ENCODE measurements at regions not wholly inside any gene's neighbourhood (a gene's known extent, or its start where the extent isn't known, plus 50 kb on each side); places are given as distances from the start of the nearest gene placed in this dataset.

DNA sequence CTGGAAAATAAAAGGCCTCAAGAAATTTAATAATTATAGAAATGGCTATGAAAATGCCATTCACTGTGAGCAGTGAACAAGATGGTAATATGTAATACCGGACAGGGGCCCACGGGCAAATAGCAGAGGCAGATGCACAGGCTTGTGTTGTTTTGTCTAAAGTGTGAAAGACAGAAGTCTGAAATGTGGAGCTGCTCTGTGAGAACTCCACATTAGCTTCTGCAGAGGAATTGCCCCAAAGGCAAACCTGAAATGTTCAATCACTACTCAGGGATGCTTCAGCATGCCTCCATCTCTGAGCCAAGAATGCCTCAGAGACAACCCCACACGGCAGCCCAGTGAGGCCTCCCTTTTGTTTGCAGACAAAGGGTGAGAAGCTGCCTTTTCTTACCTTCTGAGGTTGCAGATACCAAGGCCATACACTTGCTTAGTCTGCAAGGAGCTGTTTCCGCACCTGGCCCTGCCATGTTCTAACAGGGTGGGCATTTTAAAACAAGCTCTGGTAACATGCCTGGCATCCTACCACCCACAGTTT lies 124.3 kb upstream of the CXCL14 start:
- Histone ChIP-seq H3K4me1 (ENCODE audit: control insufficient read depth, insufficient read depth, low read length) (no peaks in the 10 kb centered on the region), H4K20me1 (ENCODE audit: control insufficient read depth, insufficient read depth) (no peaks in the 10 kb centered on the region), H2AFZ (ENCODE audit: control insufficient read depth, low read depth, low read length) (no peak overlapping the region), H3K27me3 (replicated peaks in 1 of 2; ENCODE audit: control insufficient read depth in 2 of 2, insufficient read depth in 2 of 2, low read length in 1 of 2) (no peaks in the 10 kb centered on the region; a peak in 2 of 4 replicates), H3K27ac (ENCODE audit: control insufficient read depth, insufficient read depth) (no peak overlapping the region), H3K4me2 (ENCODE audit: control insufficient read depth, insufficient read depth) (no peak overlapping the region), H3K9ac (ENCODE audit: control insufficient read depth, insufficient read depth, low read length) (no peak overlapping the region), H3K9me3 (replicated peaks; ENCODE audit: control insufficient read depth, insufficient read depth, low read length) (no peaks in the 10 kb centered on the region), H3K4me3 (no peak overlapping the region), H3K79me2 (ENCODE audit: control insufficient read depth, insufficient read depth, low read length) (no peaks in the 10 kb centered on the region), H3K36me3 (ENCODE audit: control insufficient read depth in 2 of 2, insufficient read depth in 2 of 2, low read length in 1 of 2) (no peaks in the 10 kb centered on the region)
- FAIRE-seq, result no peak
- no TSS peak for BruUV-seq (replicated peaks)
- TF ChIP-seq ETV6 (conservative IDR thresholded peaks at IDR 0.05 in 1 of 2, IDR thresholded peaks at IDR 0.05 in 1 of 2; ENCODE audit: borderline replicate concordance in 1 of 2, low read depth in 1 of 2), result no peak
- no peak for TF ChIP-seq MTA2 (IDR thresholded peaks at IDR 0.05; ENCODE audit: low read depth)
- TF ChIP-seq, protein P1, sequence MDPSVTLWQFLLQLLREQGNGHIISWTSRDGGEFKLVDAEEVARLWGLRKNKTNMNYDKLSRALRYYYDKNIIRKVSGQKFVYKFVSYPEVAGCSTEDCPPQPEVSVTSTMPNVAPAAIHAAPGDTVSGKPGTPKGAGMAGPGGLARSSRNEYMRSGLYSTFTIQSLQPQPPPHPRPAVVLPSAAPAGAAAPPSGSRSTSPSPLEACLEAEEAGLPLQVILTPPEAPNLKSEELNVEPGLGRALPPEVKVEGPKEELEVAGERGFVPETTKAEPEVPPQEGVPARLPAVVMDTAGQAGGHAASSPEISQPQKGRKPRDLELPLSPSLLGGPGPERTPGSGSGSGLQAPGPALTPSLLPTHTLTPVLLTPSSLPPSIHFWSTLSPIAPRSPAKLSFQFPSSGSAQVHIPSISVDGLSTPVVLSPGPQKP (IDR thresholded peaks at IDR 0.05; ENCODE audit: low read depth, low read length), result no peak
- TF ChIP-seq CREB1 (IDR thresholded peaks at IDR 0.05; ENCODE audit: low read depth), result no peak
- TF ChIP-seq EP300 (IDR thresholded peaks at IDR 0.05; ENCODE audit: borderline replicate concordance in 1 of 2, control insufficient read depth in 1 of 2, low read depth in 2 of 2, low read length in 2 of 2), result no peak
- TF ChIP-seq, protein P2, sequence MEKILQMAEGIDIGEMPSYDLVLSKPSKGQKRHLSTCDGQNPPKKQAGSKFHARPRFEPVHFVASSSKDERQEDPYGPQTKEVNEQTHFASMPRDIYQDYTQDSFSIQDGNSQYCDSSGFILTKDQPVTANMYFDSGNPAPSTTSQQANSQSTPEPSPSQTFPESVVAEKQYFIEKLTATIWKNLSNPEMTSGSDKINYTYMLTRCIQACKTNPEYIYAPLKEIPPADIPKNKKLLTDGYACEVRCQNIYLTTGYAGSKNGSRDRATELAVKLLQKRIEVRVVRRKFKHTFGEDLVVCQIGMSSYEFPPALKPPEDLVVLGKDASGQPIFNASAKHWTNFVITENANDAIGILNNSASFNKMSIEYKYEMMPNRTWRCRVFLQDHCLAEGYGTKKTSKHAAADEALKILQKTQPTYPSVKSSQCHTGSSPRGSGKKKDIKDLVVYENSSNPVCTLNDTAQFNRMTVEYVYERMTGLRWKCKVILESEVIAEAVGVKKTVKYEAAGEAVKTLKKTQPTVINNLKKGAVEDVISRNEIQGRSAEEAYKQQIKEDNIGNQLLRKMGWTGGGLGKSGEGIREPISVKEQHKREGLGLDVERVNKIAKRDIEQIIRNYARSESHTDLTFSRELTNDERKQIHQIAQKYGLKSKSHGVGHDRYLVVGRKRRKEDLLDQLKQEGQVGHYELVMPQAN (conservative IDR thresholded peaks at IDR 0.05), result no peak
- TF ChIP-seq GABPA (IDR thresholded peaks at IDR 0.05; ENCODE audit: low read depth), result no peak
- TF ChIP-seq, protein P3, sequence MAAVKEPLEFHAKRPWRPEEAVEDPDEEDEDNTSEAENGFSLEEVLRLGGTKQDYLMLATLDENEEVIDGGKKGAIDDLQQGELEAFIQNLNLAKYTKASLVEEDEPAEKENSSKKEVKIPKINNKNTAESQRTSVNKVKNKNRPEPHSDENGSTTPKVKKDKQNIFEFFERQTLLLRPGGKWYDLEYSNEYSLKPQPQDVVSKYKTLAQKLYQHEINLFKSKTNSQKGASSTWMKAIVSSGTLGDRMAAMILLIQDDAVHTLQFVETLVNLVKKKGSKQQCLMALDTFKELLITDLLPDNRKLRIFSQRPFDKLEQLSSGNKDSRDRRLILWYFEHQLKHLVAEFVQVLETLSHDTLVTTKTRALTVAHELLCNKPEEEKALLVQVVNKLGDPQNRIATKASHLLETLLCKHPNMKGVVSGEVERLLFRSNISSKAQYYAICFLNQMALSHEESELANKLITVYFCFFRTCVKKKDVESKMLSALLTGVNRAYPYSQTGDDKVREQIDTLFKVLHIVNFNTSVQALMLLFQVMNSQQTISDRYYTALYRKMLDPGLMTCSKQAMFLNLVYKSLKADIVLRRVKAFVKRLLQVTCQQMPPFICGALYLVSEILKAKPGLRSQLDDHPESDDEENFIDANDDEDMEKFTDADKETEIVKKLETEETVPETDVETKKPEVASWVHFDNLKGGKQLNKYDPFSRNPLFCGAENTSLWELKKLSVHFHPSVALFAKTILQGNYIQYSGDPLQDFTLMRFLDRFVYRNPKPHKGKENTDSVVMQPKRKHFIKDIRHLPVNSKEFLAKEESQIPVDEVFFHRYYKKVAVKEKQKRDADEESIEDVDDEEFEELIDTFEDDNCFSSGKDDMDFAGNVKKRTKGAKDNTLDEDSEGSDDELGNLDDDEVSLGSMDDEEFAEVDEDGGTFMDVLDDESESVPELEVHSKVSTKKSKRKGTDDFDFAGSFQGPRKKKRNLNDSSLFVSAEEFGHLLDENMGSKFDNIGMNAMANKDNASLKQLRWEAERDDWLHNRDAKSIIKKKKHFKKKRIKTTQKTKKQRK (IDR thresholded peaks at IDR 0.05; ENCODE audit: low read depth, low read length), result no peak
- TF ChIP-seq, protein P4, sequence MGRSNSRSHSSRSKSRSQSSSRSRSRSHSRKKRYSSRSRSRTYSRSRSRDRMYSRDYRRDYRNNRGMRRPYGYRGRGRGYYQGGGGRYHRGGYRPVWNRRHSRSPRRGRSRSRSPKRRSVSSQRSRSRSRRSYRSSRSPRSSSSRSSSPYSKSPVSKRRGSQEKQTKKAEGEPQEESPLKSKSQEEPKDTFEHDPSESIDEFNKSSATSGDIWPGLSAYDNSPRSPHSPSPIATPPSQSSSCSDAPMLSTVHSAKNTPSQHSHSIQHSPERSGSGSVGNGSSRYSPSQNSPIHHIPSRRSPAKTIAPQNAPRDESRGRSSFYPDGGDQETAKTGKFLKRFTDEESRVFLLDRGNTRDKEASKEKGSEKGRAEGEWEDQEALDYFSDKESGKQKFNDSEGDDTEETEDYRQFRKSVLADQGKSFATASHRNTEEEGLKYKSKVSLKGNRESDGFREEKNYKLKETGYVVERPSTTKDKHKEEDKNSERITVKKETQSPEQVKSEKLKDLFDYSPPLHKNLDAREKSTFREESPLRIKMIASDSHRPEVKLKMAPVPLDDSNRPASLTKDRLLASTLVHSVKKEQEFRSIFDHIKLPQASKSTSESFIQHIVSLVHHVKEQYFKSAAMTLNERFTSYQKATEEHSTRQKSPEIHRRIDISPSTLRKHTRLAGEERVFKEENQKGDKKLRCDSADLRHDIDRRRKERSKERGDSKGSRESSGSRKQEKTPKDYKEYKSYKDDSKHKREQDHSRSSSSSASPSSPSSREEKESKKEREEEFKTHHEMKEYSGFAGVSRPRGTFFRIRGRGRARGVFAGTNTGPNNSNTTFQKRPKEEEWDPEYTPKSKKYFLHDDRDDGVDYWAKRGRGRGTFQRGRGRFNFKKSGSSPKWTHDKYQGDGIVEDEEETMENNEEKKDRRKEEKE (IDR thresholded peaks at IDR 0.05), result no peak
- no peak for TF ChIP-seq RUNX3 (IDR thresholded peaks at IDR 0.05; ENCODE audit: low read length)
- intact Hi-C loops (cut with micrococcal nuclease; ENCODE audit: unreplicated experiment) (no loop called here), in situ Hi-C loops (cut with MboI) (no loop called here)
- ATAC-seq, result no peak
- ChIA-PET POLR2A (no interaction called here), RAD21 (ENCODE audit: unreplicated experiment) (no interaction called here), SMC1A (ENCODE audit: uncharacterized antibody, unreplicated experiment) (no interaction called here), CTCF (no interaction called here)
- 19% methylated on average over 4 of the region's 4 CpGs for WGBS (ENCODE audit: insufficient coverage, insufficient replicate concordance, low lambda C conversion rate, missing lambda C conversion rate)
- no peak for DNase-seq (ENCODE audit: low read depth, low spot score)

All from GM12878 (cell line).